Fibroblast of villous mesenchyme (primary cell): ENCODE measurements at regions not wholly inside any gene's neighbourhood (a gene's known extent, or its start where the extent isn't known, plus 50 kb on each side); places are given as distances from the start of the nearest gene placed in this dataset.

Experiments
- DNase-seq: peaks from one replicate; pipeline ENCODE4 v3.0.0-alpha.2; 2010; ENCODE audit warnings: low read depth
- H3K4me3 ChIP-seq: 2 replicates; pipeline ENCODE4 v1.5.1; 2011; ENCODE audit warnings: low read depth, mild to moderate bottlenecking, low read length
- TF ChIP-seq, protein P1 (sequence below): IDR thresholded peaks from 2 replicates; pipeline ENCODE4 v1.5.1; 2012; ENCODE audit warnings: low read depth, mild to moderate bottlenecking, low read length; ENCODE audit not compliant: insufficient read depth

DNA sequence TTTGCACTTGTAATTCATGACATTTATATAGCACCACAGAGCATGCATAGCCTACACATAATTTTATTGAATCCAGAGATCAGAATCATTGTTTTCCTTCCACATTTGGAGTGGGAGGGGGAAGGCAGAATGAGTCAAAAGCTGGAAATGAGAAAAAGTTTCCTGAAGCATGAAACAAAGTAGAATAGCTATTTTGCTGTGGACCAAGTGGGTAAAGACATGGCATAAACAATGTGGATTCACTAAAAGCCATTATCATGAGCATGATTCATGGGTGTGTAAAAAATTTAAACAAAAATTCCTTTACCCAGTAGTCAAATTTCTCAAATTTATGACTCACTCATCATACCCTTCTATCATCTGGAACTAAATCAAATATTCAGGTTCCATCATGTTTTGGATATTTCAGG, 97.9 kb downstream of the YIPF5 start:
- H3K4me3 ChIP-seq, result no peak overlapping the region
- DNase-seq, result no peak
- TF ChIP-seq, protein P1, sequence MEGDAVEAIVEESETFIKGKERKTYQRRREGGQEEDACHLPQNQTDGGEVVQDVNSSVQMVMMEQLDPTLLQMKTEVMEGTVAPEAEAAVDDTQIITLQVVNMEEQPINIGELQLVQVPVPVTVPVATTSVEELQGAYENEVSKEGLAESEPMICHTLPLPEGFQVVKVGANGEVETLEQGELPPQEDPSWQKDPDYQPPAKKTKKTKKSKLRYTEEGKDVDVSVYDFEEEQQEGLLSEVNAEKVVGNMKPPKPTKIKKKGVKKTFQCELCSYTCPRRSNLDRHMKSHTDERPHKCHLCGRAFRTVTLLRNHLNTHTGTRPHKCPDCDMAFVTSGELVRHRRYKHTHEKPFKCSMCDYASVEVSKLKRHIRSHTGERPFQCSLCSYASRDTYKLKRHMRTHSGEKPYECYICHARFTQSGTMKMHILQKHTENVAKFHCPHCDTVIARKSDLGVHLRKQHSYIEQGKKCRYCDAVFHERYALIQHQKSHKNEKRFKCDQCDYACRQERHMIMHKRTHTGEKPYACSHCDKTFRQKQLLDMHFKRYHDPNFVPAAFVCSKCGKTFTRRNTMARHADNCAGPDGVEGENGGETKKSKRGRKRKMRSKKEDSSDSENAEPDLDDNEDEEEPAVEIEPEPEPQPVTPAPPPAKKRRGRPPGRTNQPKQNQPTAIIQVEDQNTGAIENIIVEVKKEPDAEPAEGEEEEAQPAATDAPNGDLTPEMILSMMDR, result no peak

GRCh38 chr5:144076521-144077083, 93.9 kb downstream of the YIPF5 start:
- no peak for DNase-seq
- TF ChIP-seq, protein P1, result no peak
- no peak overlapping the region for H3K4me3 ChIP-seq

GRCh38 chr5:144083185-144083584, 87.3 kb downstream of the YIPF5 start:
- H3K4me3 ChIP-seq, result no peak overlapping the region
- TF ChIP-seq, protein P1, result no peak
- DNase-seq, result peak; percentile 47

- TF ChIP-seq, protein P1, result no peak
- H3K4me3 ChIP-seq, result no peak overlapping the region
- DNase-seq, result peak; percentile 67
Observed at GRCh38 chr5:144084971-144085370, 85.5 kb downstream of the YIPF5 start.

- no peak overlapping the region for H3K4me3 ChIP-seq
- TF ChIP-seq, protein P1, result no peak
- no peak for DNase-seq
Observed at GRCh38 chr5:144085381-144085780, 85.1 kb downstream of the YIPF5 start.

- no peak overlapping the region for H3K4me3 ChIP-seq
- TF ChIP-seq, protein P1, result no peak
- DNase-seq, result no peak
Observed at GRCh38 chr5:144086295-144086694, 84.2 kb downstream of the YIPF5 start.

- TF ChIP-seq, protein P1, result no peak
- DNase-seq, result no peak
- H3K4me3 ChIP-seq, result no peak overlapping the region
Observed at GRCh38 chr5:144087576-144087975, 82.9 kb downstream of the YIPF5 start.
